ENCODE measurements at regions not wholly inside any gene's neighbourhood (a gene's known extent, or its start where the extent isn't known, plus 50 kb on each side); places are given as distances from the start of the nearest gene placed in this dataset.
"Not testable (repeated sequence)": the region's sequence is repeated elsewhere in the genome, so short reads cannot be mapped to it uniquely, and the experiment has no call there.

DNA sequence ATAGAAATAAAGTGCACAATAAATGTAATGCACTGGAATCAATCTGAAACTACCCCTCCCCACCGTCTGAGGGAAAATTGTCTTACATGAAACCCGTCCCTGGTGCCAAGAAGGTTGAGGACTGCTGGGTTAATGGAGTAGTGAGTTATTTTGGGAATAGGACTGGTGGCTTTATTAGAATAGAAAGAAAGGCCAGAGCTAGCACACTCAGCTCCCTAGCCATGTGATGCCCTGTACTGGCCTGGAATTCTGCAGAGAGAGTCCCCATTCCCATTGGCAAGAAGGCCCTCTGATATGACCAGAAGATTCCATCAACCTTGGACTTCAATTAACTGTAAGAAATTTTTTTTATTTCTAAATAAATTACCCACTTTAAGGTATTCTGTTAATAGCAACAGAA lies 393.5 kb upstream of the PCDH9 start:
- no peak for FAIRE-seq

DNA sequence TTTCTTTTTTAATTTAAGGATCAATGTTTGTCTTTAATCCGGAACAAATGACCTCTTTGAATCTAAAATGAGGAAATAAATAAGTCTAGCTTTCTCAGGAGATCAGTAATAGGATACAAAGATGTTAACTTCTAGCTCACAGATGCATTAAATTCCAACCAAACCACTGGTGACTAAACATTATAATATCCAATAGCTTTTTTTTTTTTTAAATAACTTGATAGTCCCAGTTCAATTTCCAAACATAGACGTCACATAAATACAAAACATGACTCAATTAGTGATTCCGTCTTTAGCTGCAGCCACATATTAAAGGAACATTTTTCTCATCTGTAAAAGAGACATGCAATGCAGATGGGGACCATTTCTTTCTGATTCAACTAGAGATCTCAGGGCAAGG lies 390.5 kb upstream of the PCDH9 start:
- no peak for FAIRE-seq

DNA sequence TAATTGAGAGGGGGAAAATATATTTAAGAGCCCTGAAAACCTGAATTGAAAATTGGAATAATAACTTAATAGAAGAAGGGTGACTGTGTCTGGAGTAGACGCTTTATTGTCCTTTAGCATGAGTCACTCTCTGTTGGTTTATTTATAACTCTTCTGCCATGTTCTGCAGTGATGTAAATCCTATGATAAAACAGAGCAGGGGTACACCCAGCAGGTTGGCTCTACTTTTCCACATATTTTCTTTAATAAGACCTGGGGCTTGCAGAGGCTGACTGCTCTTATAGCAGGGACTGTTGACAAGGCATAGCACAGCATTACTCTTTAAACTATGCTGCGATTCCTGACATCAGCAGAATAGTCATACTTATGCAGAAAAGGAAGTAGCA lies 389.9 kb upstream of the PCDH9 start:
- FAIRE-seq: no peak

DNA sequence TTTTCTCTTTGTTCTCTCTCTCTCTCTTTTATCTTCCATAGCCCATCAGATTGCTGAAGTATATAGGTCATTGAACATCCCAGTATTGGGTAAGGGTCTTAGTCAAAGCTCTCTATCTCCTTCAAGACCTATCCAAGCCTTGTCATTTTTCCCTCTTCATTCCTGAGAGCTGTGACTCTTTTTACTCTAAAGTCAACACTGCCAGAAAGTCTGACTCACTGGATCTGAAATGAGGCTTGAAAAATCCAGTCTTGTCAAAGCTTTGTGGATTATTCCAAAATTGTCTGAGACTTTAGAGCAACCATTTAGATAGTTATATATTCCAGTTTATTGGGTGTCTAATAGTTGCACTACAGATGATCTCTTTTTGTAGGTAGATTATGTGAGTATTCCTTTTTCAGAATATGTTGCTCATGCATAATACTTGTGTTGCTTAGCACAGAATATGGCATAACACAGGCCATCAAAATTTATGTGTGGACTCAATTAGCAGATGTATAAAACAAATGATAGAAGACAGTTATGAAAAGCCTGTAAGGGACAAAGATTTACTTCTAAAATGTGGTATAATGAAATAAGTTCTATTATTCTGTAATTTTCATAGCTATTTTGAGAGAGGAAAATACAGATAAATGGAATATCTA lies 389.3 kb upstream of the PCDH9 start:
- no peak for FAIRE-seq

DNA sequence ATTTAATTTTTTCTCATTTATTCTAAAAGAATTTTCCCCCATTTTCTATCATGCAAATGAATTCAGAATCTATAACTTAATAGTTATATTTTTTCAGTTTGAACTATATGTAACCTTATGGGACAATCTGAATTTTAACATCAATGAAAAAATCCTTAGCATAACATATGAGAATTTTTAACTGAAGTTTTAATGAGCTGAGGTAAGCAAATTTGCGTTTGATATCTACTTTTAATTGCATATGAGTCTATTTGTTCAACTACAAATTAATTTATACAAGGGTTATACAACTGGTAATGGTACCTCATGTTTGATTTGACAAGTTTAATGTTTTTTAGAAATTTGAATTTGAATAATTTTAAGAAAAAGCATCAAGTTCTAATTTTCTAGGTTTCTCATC lies 384.4 kb upstream of the PCDH9 start:
- FAIRE-seq: no peak

DNA sequence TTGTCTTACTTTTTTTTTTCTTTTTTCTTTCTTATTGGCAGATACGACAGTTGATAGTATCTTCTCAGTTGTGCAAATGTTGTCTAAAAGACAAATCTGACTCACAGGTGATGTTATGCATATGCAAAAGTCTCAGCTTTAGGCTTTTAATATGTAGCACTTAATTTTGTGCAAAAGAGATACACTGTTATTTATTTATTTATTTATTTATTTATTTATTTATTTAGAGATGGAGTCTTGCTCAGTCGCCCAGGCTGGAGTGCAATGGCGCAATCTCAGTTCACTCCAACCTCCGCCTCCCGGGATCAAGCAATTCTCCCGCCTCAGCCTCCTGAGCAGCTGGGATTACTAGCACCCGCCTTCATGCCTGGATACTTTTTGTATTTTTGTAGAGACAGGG lies 383.9 kb upstream of the PCDH9 start:
- FAIRE-seq: no peak

DNA sequence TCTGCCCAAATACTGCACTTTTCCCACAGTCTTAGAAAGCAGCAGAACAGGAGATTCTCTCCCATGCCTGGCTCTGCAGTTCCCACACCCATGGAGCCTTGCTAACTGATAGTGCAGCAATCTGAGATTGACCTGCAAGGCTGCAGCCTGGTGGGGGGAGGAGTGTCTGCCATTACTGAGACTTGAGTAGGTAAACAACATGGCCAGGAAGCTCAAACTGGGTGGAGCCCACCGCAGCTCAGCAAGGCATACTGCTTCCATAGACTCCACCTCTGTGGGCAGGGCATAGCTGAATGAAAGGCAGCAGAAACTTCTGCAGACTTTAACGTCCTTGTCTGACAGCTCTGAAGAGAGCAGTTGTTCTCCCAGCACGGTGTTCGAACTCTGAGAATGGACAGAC lies 358.5 kb upstream of the PCDH9 start:
- FAIRE-seq: no peak

DNA sequence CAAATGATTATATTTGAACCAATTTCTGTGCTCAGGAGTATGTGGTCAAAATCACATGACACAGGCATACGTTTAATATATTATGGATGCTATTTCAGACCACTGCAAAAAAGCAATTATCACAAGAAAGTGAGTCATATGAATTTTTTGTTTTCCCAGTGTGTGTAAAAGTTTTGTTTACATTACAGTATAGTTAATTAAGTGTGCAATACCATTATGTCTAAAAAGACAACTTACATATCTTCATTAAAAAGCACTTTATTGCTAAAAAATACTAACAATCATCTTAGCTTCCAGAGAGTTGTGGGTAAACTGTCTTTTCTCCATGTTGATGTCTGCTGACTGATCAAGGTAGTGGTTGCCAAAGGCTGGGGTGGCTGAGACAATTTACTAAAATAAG lies 347.2 kb upstream of the PCDH9 start:
- FAIRE-seq: no peak

DNA sequence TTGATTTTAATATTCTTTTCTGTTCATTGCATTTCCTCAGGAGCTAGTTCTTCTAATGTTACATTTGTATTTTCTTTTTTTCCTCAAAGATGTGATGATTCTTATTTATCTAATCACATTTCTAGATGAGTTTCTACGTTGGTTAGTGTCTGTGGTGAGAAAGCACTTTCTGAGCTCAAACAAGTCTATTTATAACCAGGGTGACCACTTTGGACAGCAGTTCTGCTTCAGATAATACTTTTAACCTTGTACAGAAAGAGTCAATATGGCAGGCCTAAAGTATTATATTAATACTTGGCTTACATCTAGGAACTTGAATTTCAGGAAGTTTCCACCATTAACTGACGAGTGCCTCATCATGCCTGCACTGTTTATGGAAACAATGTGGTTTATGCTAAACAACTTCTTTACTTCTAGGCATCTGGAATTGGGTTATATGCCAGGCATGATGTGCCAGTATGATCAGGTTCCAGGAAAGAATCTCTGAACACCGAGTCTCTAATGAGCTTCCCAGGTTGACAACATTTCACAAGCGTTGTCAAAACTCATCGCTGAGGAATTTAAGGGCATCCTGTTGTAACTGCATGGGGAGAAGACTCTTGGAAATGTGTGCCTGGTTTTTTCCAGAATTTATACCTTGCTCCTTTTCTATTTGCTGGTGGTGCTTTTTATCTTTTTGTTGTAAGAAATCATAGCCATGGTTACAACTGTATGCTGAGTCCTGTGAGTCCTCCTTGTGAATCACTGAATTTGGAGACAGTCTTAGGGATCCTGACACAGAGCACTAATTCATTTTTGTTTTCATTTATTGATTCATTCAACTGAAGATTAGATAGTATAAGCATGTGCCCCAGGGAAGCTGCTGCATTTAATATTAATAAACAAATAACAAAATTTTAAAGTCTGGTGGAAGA lies 344.4 kb upstream of the PCDH9 start:
- no peak for FAIRE-seq

DNA sequence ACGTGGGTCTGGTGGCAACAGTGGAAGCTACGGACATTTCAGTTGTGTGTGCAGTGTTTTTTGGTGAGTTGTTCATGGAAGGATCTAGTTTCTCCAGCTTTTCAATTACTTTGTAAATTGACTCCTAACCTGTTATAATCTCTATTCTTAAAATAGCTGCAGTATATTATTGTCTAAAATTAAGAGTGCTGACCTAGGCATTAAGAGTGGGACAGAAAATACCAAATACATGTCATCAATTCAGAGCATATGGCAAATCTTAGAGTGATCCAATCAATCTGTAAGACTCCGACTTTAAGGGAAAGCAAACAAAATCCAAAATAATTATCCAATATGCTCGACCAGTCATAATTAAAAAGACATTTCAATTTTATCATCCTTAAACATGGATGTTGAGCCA lies 338.1 kb upstream of the PCDH9 start:
- FAIRE-seq: no peak

DNA sequence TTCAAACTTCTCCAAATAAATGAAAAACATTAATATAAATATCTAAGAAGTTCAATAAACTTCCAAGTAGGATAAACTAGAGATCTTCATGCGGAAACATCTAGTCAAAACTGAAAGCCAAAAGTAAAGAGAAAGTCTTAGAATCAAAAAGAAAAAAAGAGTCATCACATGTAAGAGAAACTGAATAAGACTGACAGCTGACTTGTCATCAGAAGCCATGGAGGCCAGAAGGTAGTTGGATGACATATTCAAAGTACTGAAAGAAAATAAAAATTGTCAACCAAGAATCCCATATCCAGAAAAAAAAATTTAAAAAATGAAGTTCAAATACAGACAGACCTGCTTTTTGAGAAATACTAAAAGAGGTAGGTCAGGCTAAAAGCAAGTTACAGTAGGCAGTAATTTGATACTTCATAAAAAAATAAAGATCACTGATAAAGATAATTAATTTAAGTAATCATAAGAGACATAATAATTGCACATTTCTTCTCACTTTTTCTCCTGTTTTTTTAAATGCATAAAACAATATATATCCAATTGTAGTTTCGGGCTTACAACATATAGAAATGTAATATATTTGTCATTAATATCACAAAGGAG lies 327.6 kb upstream of the PCDH9 start:
- FAIRE-seq: no peak

DNA sequence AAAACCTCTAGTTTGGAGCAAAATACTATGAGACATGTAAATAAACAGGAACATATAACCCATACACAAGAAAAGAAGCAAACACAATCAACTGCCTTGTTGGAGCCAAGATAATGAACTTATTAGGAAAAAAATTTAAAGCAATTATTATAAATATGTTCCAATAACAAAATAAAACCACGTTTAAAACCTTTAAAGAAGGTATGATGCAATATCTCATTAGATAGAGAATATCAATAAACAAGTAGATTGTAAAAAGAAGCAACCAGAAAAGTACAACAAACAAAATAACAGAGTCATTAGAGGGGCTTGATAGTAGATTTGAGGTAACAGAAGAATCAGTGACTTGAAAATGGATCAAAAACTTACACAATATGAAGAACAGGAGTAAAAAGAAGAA lies 327.0 kb upstream of the PCDH9 start:
- FAIRE-seq: no peak

DNA sequence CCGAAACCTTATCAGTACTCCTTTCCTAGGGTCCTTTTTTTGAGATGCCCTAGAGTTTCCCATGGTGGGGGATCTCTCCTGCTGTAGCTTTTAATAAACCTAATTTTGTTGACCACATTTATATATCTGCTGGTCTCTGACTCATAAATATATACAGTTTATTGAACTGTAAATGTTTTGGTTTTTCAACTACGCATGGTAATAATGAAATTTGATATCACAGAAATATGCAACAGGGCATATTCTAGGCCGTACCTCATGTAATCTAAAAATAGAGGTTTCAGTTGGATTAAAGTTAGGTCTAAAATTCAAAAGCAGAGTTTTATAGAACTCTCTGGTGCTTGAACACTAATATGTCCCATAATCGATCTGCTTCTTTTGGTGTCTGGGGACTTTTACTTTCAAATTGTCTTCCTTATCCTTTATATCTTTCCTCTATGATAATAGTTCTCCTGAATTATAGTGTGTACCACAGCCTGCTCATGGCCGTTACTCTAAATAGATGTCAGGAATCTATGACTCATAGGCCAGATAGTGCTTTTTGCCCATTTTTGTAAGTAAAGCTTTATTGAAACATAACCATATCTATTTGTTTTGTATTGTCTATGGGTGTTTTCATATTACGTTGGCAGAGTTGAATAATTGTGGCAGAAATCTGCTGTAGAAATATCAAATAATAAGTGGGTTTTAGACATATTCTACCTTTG lies 324.8 kb upstream of the PCDH9 start:
- no peak for FAIRE-seq

DNA sequence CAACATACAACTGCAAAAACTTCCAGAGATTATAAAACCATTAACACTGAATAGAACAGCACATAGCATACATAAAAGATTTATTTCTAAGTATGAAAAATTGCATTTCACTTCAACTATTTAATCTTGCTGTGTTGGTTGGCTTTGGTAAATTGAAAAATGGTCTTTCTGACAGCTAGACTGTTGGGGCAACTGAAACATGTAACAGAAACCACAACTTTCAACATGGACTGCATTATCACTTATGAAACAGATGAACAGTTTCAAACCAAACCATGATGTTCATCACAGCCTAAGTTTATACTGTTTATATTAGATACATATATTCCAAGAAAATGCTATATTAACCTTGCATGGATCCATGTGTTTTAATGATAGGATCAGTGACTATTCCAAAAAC lies 324.1 kb upstream of the PCDH9 start:
- no peak for FAIRE-seq

DNA sequence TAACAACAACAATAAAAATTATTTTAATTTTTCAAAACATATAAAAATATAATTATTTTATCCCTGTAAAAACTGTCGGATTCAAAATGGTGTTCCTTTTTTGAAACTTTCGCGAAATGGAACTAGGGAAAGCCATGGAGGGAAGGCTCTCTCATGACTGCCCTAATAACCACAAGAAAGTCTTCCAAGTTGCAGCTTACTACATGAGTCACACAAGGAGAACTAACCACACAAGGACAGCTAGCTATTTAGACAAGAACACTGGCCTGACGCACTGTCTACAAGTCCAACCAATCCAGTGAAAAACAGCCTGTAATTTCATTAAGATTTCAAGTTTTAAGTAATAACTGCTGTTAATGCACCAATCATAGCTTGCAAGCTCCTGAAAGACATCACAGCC lies 319.2 kb upstream of the PCDH9 start:
- FAIRE-seq: no peak

DNA sequence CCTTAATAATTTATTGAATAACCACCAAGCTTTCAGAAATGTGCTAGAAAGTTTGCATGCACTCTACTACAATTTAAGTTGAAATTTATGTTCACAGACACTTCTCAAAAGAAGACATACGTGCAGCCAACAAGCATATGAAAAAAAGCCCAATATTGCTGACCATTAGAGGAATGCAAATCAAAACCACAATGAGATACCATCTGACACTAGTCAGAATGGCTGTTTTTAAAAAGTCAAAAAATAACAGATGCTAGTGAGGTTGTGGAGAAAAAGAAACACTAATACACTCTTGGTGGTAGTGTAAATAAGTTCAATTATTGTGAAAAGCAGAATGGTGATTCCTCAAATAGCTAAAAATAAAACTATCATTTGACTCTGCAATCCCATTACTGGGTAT lies 308.8 kb upstream of the PCDH9 start:
- FAIRE-seq: no peak

DNA sequence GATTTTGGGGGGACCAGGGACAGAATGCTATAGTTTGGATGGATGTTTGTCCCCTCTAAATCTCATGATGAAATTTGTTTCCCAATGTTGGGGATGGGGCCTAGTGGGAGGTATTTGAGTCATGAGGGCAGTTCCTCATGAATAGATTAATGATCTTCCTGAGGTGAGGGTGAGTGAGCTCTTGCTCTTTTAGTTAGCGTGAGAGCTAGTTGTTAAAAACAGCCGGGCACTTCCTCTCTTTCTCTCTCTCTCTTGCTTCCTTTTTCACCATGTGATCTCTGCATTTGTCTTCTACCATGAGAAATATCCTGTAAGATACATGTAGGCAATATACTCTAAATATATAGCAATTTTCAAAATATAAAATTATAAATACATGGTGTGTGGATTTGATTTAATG lies 290.8 kb upstream of the PCDH9 start:
- FAIRE-seq: no peak

DNA sequence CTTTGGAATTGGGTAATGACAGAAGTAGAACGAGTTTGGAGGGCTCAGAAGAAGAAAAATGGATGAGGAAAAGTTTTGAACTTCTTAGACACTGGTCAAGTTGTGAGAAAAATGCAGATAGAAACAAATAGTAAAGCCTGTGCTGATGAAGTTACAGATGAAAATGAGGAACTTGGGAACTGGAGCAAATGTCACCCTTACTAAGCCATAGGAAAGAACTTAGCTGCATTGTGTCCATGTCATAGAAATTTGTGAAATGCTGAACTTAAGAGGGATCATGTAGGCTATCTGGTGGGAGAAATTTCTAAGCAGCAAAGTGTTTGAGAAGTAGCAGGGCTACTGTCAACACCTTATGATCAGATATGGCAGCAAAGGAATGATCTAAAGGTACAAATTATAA lies 289.2 kb upstream of the PCDH9 start:
- FAIRE-seq: no peak

DNA sequence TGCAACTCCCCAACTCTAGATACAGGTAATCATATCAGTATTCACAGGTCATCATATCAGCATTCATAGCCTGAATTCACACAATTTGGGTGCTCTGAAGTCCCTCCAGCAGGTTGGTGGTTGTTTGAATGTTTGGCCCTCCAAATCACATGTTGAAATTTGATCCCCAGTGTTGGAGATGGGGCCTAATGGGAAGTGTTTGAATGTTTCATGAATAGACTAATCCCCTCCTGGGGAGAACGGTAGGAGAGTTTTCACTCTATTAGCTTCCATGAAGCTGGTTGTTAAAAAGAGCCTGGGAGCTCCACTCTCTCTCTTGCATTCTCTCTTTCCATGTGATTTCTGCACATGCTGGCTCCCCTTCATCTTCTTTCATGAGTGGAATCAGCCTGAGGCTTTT lies 288.6 kb upstream of the PCDH9 start:
- FAIRE-seq: no peak

DNA sequence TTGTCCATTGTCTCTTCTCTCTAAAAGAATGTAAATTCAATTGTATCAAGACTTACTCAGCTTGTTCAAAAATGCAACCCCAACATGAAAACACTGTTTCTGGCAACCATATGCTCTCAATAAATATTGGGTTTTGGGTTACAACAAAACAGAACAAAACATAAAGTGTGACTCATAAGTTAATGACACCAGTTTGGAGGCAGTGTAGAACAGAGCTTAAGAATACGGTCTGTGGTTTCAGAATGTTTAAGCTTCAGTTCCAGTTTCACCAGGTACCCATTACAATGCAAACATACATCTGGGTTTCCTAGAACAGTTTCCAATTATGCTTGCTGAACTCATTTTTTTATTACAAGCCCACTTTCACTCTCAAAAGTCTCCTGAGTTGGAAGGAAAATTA lies 285.8 kb upstream of the PCDH9 start:
- no peak for FAIRE-seq

DNA sequence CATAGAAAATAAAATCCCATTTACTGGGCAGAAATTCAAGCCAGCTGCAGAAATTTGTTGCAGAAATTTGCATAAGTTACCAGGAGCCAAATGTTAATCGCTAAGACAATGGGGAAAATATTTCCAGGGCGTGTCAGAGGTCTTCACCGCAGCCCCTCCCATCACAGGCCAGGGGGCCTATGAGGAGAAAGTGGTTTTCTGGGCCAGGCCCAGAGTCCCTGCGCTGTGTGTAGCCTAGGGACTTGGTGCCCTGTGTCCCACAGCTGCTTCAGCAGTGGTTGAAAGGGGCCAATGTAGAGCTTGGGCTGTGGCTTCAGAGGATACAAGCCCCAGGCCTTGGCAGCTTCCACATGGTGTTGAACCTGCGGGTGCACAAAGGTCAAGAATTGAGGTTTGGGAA lies 278.9 kb upstream of the PCDH9 start:
- no peak for FAIRE-seq

DNA sequence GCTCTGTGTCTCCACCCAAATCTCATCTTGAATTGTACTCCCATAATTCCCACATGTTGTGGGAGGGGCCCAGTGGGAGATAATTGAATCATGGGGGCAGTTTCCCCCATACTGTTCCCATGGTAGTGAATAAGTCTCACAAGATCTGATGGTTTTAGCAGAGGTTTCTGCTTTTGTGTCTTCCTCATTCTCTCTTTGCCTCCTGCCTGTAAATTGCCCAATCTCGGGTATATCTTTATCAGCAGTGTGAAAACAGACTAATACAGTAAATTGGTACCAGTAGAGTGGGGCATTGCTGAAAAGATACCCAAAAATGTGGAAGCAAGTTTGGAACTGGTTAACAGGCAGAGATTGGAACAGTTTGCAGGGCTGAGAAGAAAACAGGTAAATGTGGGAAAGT lies 278.1 kb upstream of the PCDH9 start:
- FAIRE-seq: not testable (repeated sequence)

DNA sequence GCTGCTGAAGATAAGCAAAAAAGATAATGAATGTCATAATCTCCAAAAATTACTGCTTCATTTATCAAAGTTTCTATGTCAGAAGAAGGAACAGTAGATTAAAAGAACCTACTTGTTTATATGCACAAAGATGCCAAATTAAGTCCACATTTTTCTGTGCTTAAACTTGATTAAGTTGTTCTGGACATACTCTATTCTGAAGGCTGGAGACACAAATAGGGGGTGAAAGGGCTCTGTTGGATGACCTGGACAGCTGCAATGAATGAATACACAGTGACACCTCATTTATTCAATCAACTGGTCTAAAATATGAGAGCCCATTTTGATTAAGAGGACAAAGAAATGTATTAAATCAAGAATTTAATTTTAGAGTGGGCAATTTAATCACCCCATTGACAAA lies 276.3 kb upstream of the PCDH9 start:
- FAIRE-seq: no peak

DNA sequence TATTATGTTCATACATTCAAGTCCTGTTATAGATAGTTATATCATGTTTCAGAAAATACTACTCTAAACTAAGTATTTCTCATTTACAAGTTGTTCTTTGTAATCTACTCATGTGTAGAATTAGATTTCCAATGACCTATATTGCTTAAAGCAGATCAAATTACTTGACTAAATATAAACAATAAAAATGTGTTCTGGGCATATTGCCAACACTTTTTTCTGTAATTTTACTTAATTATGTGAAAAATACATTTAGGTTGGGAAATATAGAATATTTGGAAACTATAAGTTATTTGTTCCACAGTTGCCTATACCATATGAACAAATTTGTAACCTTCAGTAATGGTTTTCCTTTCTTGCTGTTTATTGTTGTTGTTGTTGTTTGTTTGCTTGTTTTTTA lies 275.2 kb upstream of the PCDH9 start:
- peak; percentile 62 for FAIRE-seq

Measured in colon (tissue), 2 donors.